ENCODE measurements at regions not wholly inside any gene's neighbourhood (a gene's known extent, or its start where the extent isn't known, plus 50 kb on each side); places are given as distances from the start of the nearest gene placed in this dataset.

DNA sequence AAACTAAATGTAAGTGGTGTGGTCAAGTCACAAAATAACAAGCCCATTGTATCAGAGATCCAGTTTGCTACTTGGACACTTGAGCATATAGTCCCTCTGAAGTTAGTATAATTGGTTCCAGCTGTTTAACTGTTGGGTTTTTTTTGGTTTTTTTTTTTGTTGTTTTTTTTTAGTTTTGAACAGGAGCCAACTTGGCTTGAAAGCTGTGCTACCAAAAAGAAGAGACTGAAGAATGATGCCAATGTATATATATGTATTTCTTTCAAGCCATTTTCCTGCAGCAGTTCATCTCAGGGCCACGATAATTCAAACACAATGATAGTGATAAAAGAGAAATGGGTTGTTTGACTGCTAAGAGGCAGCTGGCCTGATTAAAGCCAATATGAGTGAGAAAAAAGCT lies 138.3 kb downstream of the PCDH18 start:
- ATAC-seq (no peak), DNase-seq (ENCODE audit: low read depth, low spot score) (no peak)
- no peaks in the 10 kb centered on the region for H3K4me1 ChIP-seq (ENCODE audit: control insufficient read depth, insufficient read depth, low read length)
- POLR2A ChIA-PET: no interaction called here
- no peaks in the 10 kb centered on the region for H3K36me3 ChIP-seq (ENCODE audit: control insufficient read depth, insufficient read depth, low read length)
- in situ Hi-C loops (cut with HindIII; ENCODE audit: low pct_unique_long_range_greater_than_20kb, low sequenced_read_pairs): no loop called here
- no TSS peak for BruUV-seq (replicated peaks)
- no peak overlapping the region for H3K4me3 ChIP-seq (ENCODE audit: low read depth in 2 of 2, low read length in 2 of 2)
- CTCF ChIA-PET: no interaction called here
- TF ChIP-seq SIN3A (IDR thresholded peaks at IDR 0.05; ENCODE audit: borderline replicate concordance, insufficient read depth, low read depth, low read length): no peak
- no peak for TF ChIP-seq POLR2AphosphoS5 (IDR thresholded peaks at IDR 0.05; ENCODE audit: low read depth, low read length)
- TF ChIP-seq, protein P1, sequence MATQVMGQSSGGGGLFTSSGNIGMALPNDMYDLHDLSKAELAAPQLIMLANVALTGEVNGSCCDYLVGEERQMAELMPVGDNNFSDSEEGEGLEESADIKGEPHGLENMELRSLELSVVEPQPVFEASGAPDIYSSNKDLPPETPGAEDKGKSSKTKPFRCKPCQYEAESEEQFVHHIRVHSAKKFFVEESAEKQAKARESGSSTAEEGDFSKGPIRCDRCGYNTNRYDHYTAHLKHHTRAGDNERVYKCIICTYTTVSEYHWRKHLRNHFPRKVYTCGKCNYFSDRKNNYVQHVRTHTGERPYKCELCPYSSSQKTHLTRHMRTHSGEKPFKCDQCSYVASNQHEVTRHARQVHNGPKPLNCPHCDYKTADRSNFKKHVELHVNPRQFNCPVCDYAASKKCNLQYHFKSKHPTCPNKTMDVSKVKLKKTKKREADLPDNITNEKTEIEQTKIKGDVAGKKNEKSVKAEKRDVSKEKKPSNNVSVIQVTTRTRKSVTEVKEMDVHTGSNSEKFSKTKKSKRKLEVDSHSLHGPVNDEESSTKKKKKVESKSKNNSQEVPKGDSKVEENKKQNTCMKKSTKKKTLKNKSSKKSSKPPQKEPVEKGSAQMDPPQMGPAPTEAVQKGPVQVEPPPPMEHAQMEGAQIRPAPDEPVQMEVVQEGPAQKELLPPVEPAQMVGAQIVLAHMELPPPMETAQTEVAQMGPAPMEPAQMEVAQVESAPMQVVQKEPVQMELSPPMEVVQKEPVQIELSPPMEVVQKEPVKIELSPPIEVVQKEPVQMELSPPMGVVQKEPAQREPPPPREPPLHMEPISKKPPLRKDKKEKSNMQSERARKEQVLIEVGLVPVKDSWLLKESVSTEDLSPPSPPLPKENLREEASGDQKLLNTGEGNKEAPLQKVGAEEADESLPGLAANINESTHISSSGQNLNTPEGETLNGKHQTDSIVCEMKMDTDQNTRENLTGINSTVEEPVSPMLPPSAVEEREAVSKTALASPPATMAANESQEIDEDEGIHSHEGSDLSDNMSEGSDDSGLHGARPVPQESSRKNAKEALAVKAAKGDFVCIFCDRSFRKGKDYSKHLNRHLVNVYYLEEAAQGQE (IDR thresholded peaks at IDR 0.05; ENCODE audit: insufficient read depth in 1 of 2, low read depth in 2 of 2, low read length in 1 of 2): no peak
- TF ChIP-seq, protein P2, sequence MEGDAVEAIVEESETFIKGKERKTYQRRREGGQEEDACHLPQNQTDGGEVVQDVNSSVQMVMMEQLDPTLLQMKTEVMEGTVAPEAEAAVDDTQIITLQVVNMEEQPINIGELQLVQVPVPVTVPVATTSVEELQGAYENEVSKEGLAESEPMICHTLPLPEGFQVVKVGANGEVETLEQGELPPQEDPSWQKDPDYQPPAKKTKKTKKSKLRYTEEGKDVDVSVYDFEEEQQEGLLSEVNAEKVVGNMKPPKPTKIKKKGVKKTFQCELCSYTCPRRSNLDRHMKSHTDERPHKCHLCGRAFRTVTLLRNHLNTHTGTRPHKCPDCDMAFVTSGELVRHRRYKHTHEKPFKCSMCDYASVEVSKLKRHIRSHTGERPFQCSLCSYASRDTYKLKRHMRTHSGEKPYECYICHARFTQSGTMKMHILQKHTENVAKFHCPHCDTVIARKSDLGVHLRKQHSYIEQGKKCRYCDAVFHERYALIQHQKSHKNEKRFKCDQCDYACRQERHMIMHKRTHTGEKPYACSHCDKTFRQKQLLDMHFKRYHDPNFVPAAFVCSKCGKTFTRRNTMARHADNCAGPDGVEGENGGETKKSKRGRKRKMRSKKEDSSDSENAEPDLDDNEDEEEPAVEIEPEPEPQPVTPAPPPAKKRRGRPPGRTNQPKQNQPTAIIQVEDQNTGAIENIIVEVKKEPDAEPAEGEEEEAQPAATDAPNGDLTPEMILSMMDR (IDR thresholded peaks at IDR 0.05): no peak
- TF ChIP-seq TCF7L2 (IDR thresholded peaks at IDR 0.05; ENCODE audit: low read depth, low read length): no peak
- H3K27me3 ChIP-seq (ENCODE audit: control insufficient read depth, insufficient read depth, low read length): no peaks in the 10 kb centered on the region
- H3K9me3 ChIP-seq (ENCODE audit: control insufficient read depth, insufficient read depth, low read depth, low read length): no peaks in the 10 kb centered on the region
- intact Hi-C loops (cut with micrococcal nuclease; ENCODE audit: unreplicated experiment): no loop called here
- no peak overlapping the region for H3K27ac ChIP-seq (ENCODE audit: low read length)

DNA sequence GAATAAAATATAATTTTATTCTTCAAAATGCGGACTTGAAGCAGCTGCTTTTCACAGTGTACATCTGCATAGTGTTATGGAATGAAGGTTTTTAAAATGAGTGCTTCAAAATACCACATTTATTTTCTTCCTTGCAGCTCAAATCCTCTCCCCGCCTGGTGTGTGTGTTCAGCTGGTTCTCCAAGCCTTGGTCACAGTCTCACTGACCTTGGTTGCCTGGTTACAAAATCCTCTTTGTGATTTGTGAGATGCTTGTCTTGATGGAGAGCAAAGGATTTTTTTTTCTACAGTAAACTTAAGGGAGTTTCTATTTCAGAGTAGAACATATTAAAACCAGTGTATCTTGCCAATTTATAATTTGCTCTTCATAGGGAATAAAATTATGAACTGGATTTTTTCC lies 139.2 kb downstream of the PCDH18 start:
- ChIA-PET POLR2A (no interaction called here), CTCF (interaction anchor here (0.6 kb wide), 1 partner anchor 739 kb away, joined by 3 read pairs; no protein-coding TSS in a partner anchor)
- no peaks in the 10 kb centered on the region for H3K4me1 ChIP-seq (ENCODE audit: control insufficient read depth, insufficient read depth, low read length)
- H3K9me3 ChIP-seq (ENCODE audit: control insufficient read depth, insufficient read depth, low read depth, low read length): no peaks in the 10 kb centered on the region
- DNase-seq (ENCODE audit: low read depth, low spot score): no peak
- in situ Hi-C loops (cut with HindIII; ENCODE audit: low pct_unique_long_range_greater_than_20kb, low sequenced_read_pairs) (no loop called here), intact Hi-C loops (cut with micrococcal nuclease; ENCODE audit: unreplicated experiment) (no loop called here)
- no peaks in the 10 kb centered on the region for H3K27me3 ChIP-seq (ENCODE audit: control insufficient read depth, insufficient read depth, low read length)
- no peak for TF ChIP-seq TCF7L2 (IDR thresholded peaks at IDR 0.05; ENCODE audit: low read depth, low read length)
- TF ChIP-seq POLR2AphosphoS5 (IDR thresholded peaks at IDR 0.05; ENCODE audit: low read depth, low read length): no peak
- TF ChIP-seq SIN3A (IDR thresholded peaks at IDR 0.05; ENCODE audit: borderline replicate concordance, insufficient read depth, low read depth, low read length): no peak
- TF ChIP-seq, protein P1 (IDR thresholded peaks at IDR 0.05; ENCODE audit: insufficient read depth in 1 of 2, low read depth in 2 of 2, low read length in 1 of 2): no peak
- TF ChIP-seq, protein P2 (IDR thresholded peaks at IDR 0.05): no peak
- H3K27ac ChIP-seq (ENCODE audit: low read length): no peak overlapping the region
- no peak overlapping the region for H3K4me3 ChIP-seq (ENCODE audit: low read depth in 2 of 2, low read length in 2 of 2)
- no peak for ATAC-seq
- no peaks in the 10 kb centered on the region for H3K36me3 ChIP-seq (ENCODE audit: control insufficient read depth, insufficient read depth, low read length)
- no TSS peak for BruUV-seq (replicated peaks)

Data from Panc1 (cell line).